ENCODE measurements at regions not wholly inside any gene's neighbourhood (a gene's known extent, or its start where the extent isn't known, plus 50 kb on each side); places are given as distances from the start of the nearest gene placed in this dataset.

GRCh38 chrX:39953879-39954278 lies 143.9 kb downstream of the BCOR start:
- peak; percentile 78 for DNase-seq (ENCODE audit: low read depth)

- no peak for DNase-seq (ENCODE audit: low read depth)
Observed at GRCh38 chrX:39954851-39955250, 142.9 kb downstream of the BCOR start.

- no peak for DNase-seq (ENCODE audit: low read depth)
Observed at GRCh38 chrX:39955625-39956024, 142.1 kb downstream of the BCOR start.

GRCh38 chrX:39956803-39957394 lies 140.9 kb downstream of the BCOR start:
- no peak for DNase-seq (ENCODE audit: low read depth)

- peak; percentile 9 for DNase-seq (ENCODE audit: low read depth)
Observed at GRCh38 chrX:39957816-39958566, 139.8 kb downstream of the BCOR start.

- no peak for DNase-seq (ENCODE audit: low read depth)
Observed at GRCh38 chrX:39958850-39959249, 138.9 kb downstream of the BCOR start.

- no peak for DNase-seq (ENCODE audit: low read depth)
Observed at GRCh38 chrX:39960219-39960618, 137.5 kb downstream of the BCOR start.

- DNase-seq (ENCODE audit: low read depth): no peak
Observed at GRCh38 chrX:39961441-39961840, 136.3 kb downstream of the BCOR start.

- no peak for DNase-seq (ENCODE audit: low read depth)
Observed at GRCh38 chrX:39965051-39965573, 132.6 kb downstream of the BCOR start.

- no peak for DNase-seq (ENCODE audit: low read depth)
Observed at GRCh38 chrX:39966176-39966575, 131.6 kb downstream of the BCOR start.

GRCh38 chrX:39967348-39967747 lies 130.4 kb downstream of the BCOR start:
- DNase-seq (ENCODE audit: low read depth): no peak

- peak; percentile 6 for DNase-seq (ENCODE audit: low read depth)
Observed at GRCh38 chrX:39969099-39969818, 128.5 kb downstream of the BCOR start.

GRCh38 chrX:39969819-39970504 lies 127.8 kb downstream of the BCOR start:
- no peak for DNase-seq (ENCODE audit: low read depth)

GRCh38 chrX:39971760-39972159 lies 126.0 kb downstream of the BCOR start:
- no peak for DNase-seq (ENCODE audit: low read depth)

- DNase-seq (ENCODE audit: low read depth): peak; percentile 32
Observed at GRCh38 chrX:39972340-39972739, 125.4 kb downstream of the BCOR start.

- DNase-seq (ENCODE audit: low read depth): no peak
Observed at GRCh38 chrX:39973810-39974209, 123.9 kb downstream of the BCOR start.

GRCh38 chrX:39974270-39974669 lies 123.5 kb downstream of the BCOR start:
- DNase-seq (ENCODE audit: low read depth): no peak

GRCh38 chrX:39975101-39975925 lies 122.4 kb downstream of the BCOR start:
- no peak for DNase-seq (ENCODE audit: low read depth)

- no peak for DNase-seq (ENCODE audit: low read depth)
Observed at GRCh38 chrX:39981946-39982345, 115.8 kb downstream of the BCOR start.

GRCh38 chrX:39982948-39983347 lies 114.8 kb downstream of the BCOR start:
- no peak for DNase-seq (ENCODE audit: low read depth)

- peak; percentile 27 for DNase-seq (ENCODE audit: low read depth)
Observed at GRCh38 chrX:39983715-39984114, 114.0 kb downstream of the BCOR start.

Measured in iris pigment epithelial cell (primary cell).